ENCODE measurements at regions not wholly inside any gene's neighbourhood (a gene's known extent, or its start where the extent isn't known, plus 50 kb on each side); places are given as distances from the start of the nearest gene placed in this dataset.

GRCh38 chr4:114364857-114365256, 233.8 kb upstream of the UGT8 start:
- no peaks in the 10 kb centered on the region for H3K27me3 Mint-ChIP-seq (ENCODE audit: low read depth)
- ChIA-PET CTCF (no interaction called here), POLR2A (no interaction called here)
- H3K4me3 Mint-ChIP-seq, result no peak overlapping the region
- DNase-seq (ENCODE audit: low spot score), result no peak
- peak; percentile 79 for ATAC-seq
- no peak overlapping the region for H3K27ac Mint-ChIP-seq
- no peaks in the 10 kb centered on the region for H3K9me3 Mint-ChIP-seq
- TF ChIP-seq, protein P1, sequence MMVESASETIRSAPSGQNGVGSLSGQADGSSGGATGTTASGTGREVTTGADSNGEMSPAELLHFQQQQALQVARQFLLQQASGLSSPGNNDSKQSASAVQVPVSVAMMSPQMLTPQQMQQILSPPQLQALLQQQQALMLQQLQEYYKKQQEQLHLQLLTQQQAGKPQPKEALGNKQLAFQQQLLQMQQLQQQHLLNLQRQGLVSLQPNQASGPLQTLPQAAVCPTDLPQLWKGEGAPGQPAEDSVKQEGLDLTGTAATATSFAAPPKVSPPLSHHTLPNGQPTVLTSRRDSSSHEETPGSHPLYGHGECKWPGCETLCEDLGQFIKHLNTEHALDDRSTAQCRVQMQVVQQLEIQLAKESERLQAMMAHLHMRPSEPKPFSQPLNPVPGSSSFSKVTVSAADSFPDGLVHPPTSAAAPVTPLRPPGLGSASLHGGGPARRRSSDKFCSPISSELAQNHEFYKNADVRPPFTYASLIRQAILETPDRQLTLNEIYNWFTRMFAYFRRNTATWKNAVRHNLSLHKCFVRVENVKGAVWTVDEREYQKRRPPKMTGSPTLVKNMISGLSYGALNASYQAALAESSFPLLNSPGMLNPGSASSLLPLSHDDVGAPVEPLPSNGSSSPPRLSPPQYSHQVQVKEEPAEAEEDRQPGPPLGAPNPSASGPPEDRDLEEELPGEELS (CRISPR knock-in tag; IDR thresholded peaks at IDR 0.05), result no peak
- TF ChIP-seq TP53 (CRISPR knock-in tag; IDR thresholded peaks at IDR 0.05) (no peak), TCF7 (CRISPR knock-in tag; IDR thresholded peaks at IDR 0.05; ENCODE audit: low read depth) (no peak), NFE2L1 (CRISPR knock-in tag; IDR thresholded peaks at IDR 0.05) (no peak), CREM (CRISPR knock-in tag; IDR thresholded peaks at IDR 0.05) (no peak)
- TF ChIP-seq, protein P2, sequence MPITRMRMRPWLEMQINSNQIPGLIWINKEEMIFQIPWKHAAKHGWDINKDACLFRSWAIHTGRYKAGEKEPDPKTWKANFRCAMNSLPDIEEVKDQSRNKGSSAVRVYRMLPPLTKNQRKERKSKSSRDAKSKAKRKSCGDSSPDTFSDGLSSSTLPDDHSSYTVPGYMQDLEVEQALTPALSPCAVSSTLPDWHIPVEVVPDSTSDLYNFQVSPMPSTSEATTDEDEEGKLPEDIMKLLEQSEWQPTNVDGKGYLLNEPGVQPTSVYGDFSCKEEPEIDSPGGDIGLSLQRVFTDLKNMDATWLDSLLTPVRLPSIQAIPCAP (CRISPR knock-in tag; IDR thresholded peaks at IDR 0.05), result no peak
- no peaks in the 10 kb centered on the region for H3K36me3 Mint-ChIP-seq
- peaks cover 6% of the 10 kb centered on the region; the same call in 1 of the 2 replicates for H3K4me1 Mint-ChIP-seq

DNA sequence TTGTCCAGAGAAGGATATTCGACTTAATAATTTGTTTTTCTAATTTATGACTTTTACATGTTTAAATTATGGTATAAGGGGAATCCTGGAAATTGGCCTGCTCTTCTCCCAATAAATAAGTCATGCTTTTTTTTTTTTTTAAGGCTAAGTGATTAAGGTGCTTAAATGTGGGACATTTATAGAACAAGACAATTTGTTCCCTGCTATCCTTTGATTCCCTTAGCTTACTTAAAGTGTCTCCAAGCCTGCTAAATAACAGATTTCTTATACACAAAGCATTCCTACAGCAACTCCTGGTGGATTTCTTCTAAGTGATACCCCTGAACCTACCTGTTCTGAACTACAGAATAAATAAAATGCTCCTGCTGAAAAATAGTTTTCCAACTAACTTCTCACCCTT, 233.0 kb upstream of the UGT8 start:
- H3K4me3 Mint-ChIP-seq, result no peak overlapping the region
- peaks cover 6% of the 10 kb centered on the region; the same call in 1 of the 2 replicates for H3K4me1 Mint-ChIP-seq
- DNase-seq (ENCODE audit: low spot score) (no peak), ATAC-seq (no peak)
- no peaks in the 10 kb centered on the region for H3K9me3 Mint-ChIP-seq
- ChIA-PET POLR2A (interaction anchor here (0.6 kb wide), 1 partner anchor 202 kb away, joined by 3 read pairs; no protein-coding TSS in a partner anchor), CTCF (no interaction called here)
- H3K27ac Mint-ChIP-seq, result no peak overlapping the region
- no peaks in the 10 kb centered on the region for H3K36me3 Mint-ChIP-seq
- TF ChIP-seq RELA (CRISPR knock-in tag; IDR thresholded peaks at IDR 0.05; ENCODE audit: borderline replicate concordance) (no peak), EMX1 (CRISPR knock-in tag; IDR thresholded peaks at IDR 0.05) (no peak), MLX (CRISPR knock-in tag; IDR thresholded peaks at IDR 0.05) (no peak), IRF2 (CRISPR knock-in tag; IDR thresholded peaks at IDR 0.05; ENCODE audit: borderline replicate concordance, low read depth) (no peak), ZNF232 (CRISPR knock-in tag; IDR thresholded peaks at IDR 0.05) (no peak), ZNF671 (CRISPR knock-in tag; IDR thresholded peaks at IDR 0.05) (no peak), GABPB1 (CRISPR knock-in tag; IDR thresholded peaks at IDR 0.05) (no peak), ELF4 (CRISPR knock-in tag; IDR thresholded peaks at IDR 0.05; ENCODE audit: low read depth) (no peak), ZNF317 (CRISPR knock-in tag; IDR thresholded peaks at IDR 0.05; ENCODE audit: borderline replicate concordance, low read depth) (no peak), HMGXB4 (CRISPR knock-in tag; IDR thresholded peaks at IDR 0.05) (no peak), GRHL2 (CRISPR knock-in tag; IDR thresholded peaks at IDR 0.05; ENCODE audit: insufficient replicate concordance, severe bottlenecking) (no peak), OVOL2 (CRISPR knock-in tag; IDR thresholded peaks at IDR 0.05; ENCODE audit: borderline replicate concordance) (no peak), PRRX2 (CRISPR knock-in tag; IDR thresholded peaks at IDR 0.05) (no peak), ZNF121 (CRISPR knock-in tag; IDR thresholded peaks at IDR 0.05) (no peak)
- TF ChIP-seq, protein P3, sequence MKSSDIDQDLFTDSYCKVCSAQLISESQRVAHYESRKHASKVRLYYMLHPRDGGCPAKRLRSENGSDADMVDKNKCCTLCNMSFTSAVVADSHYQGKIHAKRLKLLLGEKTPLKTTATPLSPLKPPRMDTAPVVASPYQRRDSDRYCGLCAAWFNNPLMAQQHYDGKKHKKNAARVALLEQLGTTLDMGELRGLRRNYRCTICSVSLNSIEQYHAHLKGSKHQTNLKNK (CRISPR knock-in tag; IDR thresholded peaks at IDR 0.05), result no peak
- TF ChIP-seq, protein P1 (CRISPR knock-in tag; IDR thresholded peaks at IDR 0.05), result no peak
- H3K27me3 Mint-ChIP-seq (ENCODE audit: low read depth), result no peaks in the 10 kb centered on the region

Measured in WTC11 (cell line).